GM19099 (cell line): ENCODE measurements at regions not wholly inside any gene's neighbourhood (a gene's known extent, or its start where the extent isn't known, plus 50 kb on each side); places are given as distances from the start of the nearest gene placed in this dataset.

Source experiments
- POLR2A ChIP-seq: IDR thresholded peaks from 3 replicates; pipeline ENCODE4 v1.6.1; 2011; ENCODE audit warnings: low read depth; ENCODE audit not compliant: insufficient read length; ENCODE audit errors: extremely low read depth

GRCh38 chr7:69134316-69134715 is 464.0 kb upstream of the AUTS2 start:
- no peak for TF ChIP-seq POLR2A

DNA sequence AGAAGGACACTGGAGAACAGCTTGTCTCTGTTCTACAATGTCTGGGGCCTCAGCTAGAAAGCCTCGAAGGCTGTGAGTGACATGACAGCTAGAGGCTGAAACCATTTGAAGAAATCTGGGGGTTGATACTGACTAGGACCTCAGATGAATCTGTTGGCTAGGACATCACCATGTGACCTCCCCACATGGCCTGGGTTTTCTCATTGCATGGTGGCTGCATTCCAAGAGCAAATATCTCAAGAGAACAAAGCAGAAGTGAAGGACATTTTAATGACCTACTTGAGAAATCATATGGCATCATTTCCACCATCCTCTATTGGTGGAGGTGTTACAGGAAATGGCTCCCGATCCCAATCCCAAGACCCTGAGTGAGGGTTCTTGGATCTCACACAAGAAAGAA is 450.6 kb upstream of the AUTS2 start:
- TF ChIP-seq POLR2A, result no peak

DNA sequence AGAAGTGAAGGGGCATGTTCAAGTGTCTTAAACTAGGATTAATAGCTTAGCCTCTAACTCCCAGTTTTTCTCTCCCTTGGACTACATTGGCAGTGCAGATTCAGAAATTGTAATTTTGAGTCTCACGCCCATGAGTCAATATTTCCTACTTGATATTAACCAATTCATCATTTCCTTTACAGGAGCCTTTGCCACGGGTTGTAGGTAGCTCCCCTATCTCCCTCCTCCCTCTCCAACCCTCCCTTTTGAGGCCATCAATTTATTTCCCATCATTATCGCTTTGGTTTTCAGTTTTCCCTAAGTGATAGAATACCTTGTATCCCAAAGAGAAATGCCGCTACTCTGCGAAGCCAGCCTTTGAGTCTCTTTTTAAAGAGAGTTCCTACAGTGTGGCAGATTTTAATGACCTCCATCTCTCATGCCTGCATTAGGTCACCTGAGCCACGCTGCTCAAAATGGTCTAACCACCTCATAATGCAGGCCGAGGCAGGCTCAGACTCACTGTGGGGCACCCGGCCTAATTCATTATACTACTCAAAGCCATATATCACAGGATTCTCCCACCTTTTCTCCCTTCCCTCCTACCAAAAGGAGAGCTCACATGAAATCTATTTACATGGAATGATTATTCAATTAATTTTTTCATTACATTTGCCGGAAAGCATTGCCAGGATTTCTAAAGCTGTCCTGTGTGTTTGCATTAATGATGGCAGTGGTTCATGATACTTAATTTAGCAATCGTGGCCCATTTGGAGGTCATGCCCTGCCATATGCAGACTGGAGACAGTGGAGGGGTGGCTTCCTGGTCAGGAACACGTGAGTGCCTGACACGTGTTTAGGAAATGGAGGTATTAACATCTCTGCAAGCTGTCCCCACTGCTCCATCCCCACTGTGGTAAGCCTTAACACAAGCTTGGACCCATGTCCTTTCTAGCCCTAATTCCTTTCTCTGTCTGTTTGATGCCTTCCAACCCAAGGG is 448.2 kb upstream of the AUTS2 start:
- no peak for TF ChIP-seq POLR2A

DNA sequence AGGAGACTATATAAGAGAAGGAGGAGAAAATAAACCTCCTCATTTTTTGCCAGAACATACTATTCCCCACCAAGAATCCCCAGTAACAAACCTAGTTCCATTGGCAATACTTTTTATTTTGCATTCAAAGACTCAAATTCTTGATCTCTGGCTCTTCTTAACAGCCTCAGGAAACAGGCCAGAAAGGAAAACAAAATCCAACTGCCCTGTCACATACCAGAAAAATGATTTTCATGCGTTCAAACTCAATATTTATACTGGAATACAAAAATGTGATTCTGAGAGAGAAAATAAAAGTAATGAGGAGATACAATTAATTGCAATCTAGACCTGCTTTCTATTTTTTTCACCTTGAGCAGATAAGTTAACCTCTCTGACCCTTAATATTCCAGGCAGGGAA is 435.9 kb upstream of the AUTS2 start:
- TF ChIP-seq POLR2A, result no peak

- no peak for TF ChIP-seq POLR2A
These were observed 435.2 kb upstream of the AUTS2 start for GRCh38 chr7:69162931-69163670.

DNA sequence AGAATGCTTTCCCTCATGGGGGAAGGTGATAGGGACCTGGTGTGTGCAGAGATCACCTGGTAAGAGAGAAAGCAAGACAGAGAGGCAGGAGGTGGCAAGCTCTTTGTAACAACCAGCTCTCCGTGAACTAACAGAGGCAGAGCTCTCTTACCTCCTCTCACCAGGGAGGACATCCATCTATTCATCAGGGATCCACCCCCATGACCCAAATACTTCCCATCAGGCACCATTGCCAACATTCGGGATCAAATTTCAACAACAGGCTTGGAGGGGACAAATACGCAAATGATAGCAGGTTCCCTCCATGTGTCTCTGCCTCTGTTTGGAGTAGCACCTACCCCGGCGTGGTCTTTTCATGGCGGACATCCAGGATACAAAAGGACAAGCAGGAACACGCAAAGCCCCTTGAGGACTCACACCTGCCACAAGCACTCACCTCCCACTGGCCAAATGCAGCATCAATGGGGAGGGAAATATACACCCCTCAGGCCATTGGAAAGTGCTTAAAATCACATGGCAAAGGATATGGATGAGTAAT is 431.2 kb upstream of the AUTS2 start:
- TF ChIP-seq POLR2A, result no peak

DNA sequence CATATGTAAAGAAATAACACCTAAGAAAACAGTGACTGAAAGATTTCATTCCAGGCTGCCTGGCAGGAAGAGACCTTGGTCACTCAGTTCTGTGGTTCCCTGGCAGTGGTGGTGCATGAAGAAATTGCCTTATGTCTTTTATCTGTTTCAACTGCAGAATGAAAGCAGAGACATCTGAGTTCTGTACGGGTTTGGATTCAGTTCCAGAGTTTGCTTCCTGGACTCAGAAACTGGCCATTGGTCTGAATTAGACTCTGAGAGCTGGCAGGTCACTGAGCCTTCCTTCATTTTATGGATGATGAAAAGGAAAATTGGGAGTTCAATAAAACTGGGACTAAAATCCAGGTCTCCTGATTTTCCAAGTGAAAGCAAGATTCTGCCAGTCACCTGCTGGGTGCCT is 428.9 kb upstream of the AUTS2 start:
- TF ChIP-seq POLR2A, result no peak

DNA sequence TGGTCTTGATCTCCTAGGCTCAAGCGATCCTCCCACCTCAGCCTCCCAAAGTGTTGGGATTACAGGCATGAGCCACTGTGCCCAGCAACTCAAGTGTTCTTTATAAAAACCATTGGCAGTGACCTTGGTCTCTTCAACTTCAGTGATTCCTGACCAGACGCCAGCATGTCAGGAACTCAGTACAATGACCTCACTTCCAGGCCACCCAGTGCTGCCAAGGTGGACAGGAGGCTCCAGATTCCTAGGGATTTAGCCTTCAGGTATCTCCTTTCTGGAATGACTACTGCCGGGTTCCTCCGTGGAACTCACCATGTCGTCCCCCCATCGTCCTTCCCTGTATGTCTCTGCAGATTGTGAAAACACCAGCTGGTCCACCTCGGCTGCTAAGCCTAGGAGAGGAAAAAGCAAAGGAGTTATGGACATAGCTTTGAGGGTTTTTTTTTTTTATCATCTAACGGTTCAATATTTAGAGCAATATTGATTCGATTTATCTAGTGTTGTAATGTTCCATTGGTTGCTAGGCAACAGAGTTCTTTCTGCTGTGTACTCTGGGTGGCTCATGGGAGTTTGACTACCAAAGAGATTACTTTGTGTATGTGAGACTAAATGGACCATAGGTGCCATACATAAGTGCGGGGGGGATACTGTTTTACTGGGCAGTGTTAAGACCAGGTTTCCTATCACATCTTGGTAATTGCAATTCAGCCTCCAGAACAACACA is 425.8 kb upstream of the AUTS2 start:
- no peak for TF ChIP-seq POLR2A

- TF ChIP-seq POLR2A, result no peak
These were observed 424.9 kb upstream of the AUTS2 start for GRCh38 chr7:69173341-69173740.

- TF ChIP-seq POLR2A, result no peak
These were observed 424.4 kb upstream of the AUTS2 start for GRCh38 chr7:69173846-69174245.

GRCh38 chr7:69176841-69177240 is 421.4 kb upstream of the AUTS2 start:
- TF ChIP-seq POLR2A, result no peak

DNA sequence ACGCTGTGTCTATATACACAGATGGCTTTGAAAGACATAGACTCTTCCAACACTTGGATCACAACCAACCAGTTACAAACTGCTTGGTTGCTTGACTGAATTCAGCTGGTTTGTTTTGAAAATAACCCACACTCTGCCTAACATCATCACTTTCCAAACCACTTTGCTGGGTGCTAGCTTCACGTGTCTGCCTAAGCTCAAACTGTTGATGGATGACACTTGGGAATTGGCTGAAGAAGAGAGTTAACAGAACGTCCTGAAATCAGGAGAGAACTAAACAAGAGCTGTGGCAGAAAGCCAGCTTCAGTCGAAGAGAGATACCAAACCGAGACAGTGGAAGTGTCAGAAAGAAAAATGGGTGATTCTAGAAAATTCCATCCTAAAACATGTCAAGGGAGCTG is 420.8 kb upstream of the AUTS2 start:
- no peak for TF ChIP-seq POLR2A

- no peak for TF ChIP-seq POLR2A
These were observed 420.3 kb upstream of the AUTS2 start for GRCh38 chr7:69177941-69178494.

DNA sequence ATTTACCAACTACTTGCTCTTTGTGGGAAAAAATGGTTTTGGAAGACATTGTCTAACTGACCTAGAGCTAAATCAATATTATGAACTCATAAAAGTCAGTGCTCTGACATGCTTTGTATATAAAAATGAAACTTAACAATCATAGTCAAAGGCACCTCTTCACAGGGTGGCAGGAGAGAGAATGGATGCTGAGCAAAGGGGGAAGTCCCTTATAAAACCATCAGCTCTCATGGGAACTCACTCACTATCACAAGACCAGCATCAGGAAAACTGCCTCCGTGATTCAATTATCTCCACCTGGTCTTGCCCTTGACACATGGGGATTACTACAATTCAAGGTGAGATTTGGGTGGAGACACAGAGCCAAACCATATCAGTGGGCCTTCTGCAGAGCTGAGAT is 417.6 kb upstream of the AUTS2 start:
- TF ChIP-seq POLR2A, result no peak
